NCI-H460 (cell line): ENCODE measurements at regions not wholly inside any gene's neighbourhood (a gene's known extent, or its start where the extent isn't known, plus 50 kb on each side); places are given as distances from the start of the nearest gene placed in this dataset.

ENCODE experiments used
- DNase-seq: peaks from one replicate; pipeline ENCODE4 v3.0.0-alpha.2; 2016; ENCODE audit warnings: low read depth; ENCODE audit errors: extremely low read depth

- DNase-seq = no peak
These were observed 176.5 kb upstream of the DPH6 start for GRCh38 chr15:35722501-35722900.

- no peak for DNase-seq
These were observed 177.3 kb upstream of the DPH6 start for GRCh38 chr15:35723120-35723847.

- DNase-seq = no peak
These were observed 177.9 kb upstream of the DPH6 start for GRCh38 chr15:35723852-35724251.

- no peak for DNase-seq
These were observed 178.7 kb upstream of the DPH6 start for GRCh38 chr15:35724626-35725025.

- no peak for DNase-seq
These were observed 179.4 kb upstream of the DPH6 start for GRCh38 chr15:35725353-35725752.

- no peak for DNase-seq
These were observed 181.7 kb upstream of the DPH6 start for GRCh38 chr15:35727627-35728026.

GRCh38 chr15:35728219-35728940, 182.4 kb upstream of the DPH6 start:
- DNase-seq = no peak

GRCh38 chr15:35736150-35736549, 190.2 kb upstream of the DPH6 start:
- no peak for DNase-seq

GRCh38 chr15:35737441-35737840, 191.5 kb upstream of the DPH6 start:
- no peak for DNase-seq

GRCh38 chr15:35738370-35738769, 192.4 kb upstream of the DPH6 start:
- no peak for DNase-seq

GRCh38 chr15:35740761-35741160, 194.8 kb upstream of the DPH6 start:
- DNase-seq = no peak

- no peak for DNase-seq
These were observed 195.4 kb upstream of the DPH6 start for GRCh38 chr15:35741395-35741794.

- no peak for DNase-seq
These were observed 195.9 kb upstream of the DPH6 start for GRCh38 chr15:35741881-35742280.

- no peak for DNase-seq
These were observed 197.4 kb upstream of the DPH6 start for GRCh38 chr15:35743321-35743720.

GRCh38 chr15:35746121-35746520, 200.2 kb upstream of the DPH6 start:
- DNase-seq = no peak

- no peak for DNase-seq
These were observed 202.1 kb upstream of the DPH6 start for GRCh38 chr15:35748105-35748504.

GRCh38 chr15:35750051-35750450, 204.1 kb upstream of the DPH6 start:
- DNase-seq = no peak

GRCh38 chr15:35751413-35752133, 205.6 kb upstream of the DPH6 start:
- DNase-seq = peak; percentile 72

GRCh38 chr15:35752134-35752466, 206.1 kb upstream of the DPH6 start:
- no peak for DNase-seq

GRCh38 chr15:35753486-35753885, 207.5 kb upstream of the DPH6 start:
- DNase-seq = no peak

- DNase-seq = no peak
These were observed 209.4 kb upstream of the DPH6 start for GRCh38 chr15:35755237-35755802.

- no peak for DNase-seq
These were observed 210.7 kb upstream of the DPH6 start for GRCh38 chr15:35756623-35757022.
